ENCODE measurements at regions not wholly inside any gene's neighbourhood (a gene's known extent, or its start where the extent isn't known, plus 50 kb on each side); places are given as distances from the start of the nearest gene placed in this dataset.

- Histone ChIP-seq H3K4me1 (ENCODE audit: control insufficient read depth, insufficient read depth, low read length) (no peaks in the 10 kb centered on the region), H3K36me3 (ENCODE audit: control insufficient read depth, insufficient read depth, low read length) (no peaks in the 10 kb centered on the region), H3K9me3 (ENCODE audit: control insufficient read depth, insufficient read depth, low read depth, low read length) (no peaks in the 10 kb centered on the region), H3K27me3 (ENCODE audit: control insufficient read depth, insufficient read depth, low read length) (no peaks in the 10 kb centered on the region), H3K27ac (ENCODE audit: low read length) (no peak overlapping the region), H3K4me3 (ENCODE audit: low read depth in 2 of 2, low read length in 2 of 2) (no peak overlapping the region)
- ChIA-PET CTCF (no interaction called here), POLR2A (interaction anchor here (0.6 kb wide), 1 partner anchor 108 kb away, joined by 5 read pairs; no protein-coding TSS in a partner anchor)
- intact Hi-C loops (cut with micrococcal nuclease; ENCODE audit: unreplicated experiment): no loop called here
- in situ Hi-C loops (cut with HindIII; ENCODE audit: low pct_unique_long_range_greater_than_20kb, low sequenced_read_pairs): no loop called here
- TF ChIP-seq SIN3A (IDR thresholded peaks at IDR 0.05; ENCODE audit: borderline replicate concordance, insufficient read depth, low read depth, low read length) (no peak), POLR2AphosphoS5 (IDR thresholded peaks at IDR 0.05; ENCODE audit: low read depth, low read length) (no peak)
- TF ChIP-seq, protein P1, sequence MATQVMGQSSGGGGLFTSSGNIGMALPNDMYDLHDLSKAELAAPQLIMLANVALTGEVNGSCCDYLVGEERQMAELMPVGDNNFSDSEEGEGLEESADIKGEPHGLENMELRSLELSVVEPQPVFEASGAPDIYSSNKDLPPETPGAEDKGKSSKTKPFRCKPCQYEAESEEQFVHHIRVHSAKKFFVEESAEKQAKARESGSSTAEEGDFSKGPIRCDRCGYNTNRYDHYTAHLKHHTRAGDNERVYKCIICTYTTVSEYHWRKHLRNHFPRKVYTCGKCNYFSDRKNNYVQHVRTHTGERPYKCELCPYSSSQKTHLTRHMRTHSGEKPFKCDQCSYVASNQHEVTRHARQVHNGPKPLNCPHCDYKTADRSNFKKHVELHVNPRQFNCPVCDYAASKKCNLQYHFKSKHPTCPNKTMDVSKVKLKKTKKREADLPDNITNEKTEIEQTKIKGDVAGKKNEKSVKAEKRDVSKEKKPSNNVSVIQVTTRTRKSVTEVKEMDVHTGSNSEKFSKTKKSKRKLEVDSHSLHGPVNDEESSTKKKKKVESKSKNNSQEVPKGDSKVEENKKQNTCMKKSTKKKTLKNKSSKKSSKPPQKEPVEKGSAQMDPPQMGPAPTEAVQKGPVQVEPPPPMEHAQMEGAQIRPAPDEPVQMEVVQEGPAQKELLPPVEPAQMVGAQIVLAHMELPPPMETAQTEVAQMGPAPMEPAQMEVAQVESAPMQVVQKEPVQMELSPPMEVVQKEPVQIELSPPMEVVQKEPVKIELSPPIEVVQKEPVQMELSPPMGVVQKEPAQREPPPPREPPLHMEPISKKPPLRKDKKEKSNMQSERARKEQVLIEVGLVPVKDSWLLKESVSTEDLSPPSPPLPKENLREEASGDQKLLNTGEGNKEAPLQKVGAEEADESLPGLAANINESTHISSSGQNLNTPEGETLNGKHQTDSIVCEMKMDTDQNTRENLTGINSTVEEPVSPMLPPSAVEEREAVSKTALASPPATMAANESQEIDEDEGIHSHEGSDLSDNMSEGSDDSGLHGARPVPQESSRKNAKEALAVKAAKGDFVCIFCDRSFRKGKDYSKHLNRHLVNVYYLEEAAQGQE (IDR thresholded peaks at IDR 0.05; ENCODE audit: insufficient read depth in 1 of 2, low read depth in 2 of 2, low read length in 1 of 2): no peak
- BruUV-seq (replicated peaks): no TSS peak
- no peak for DNase-seq (ENCODE audit: low read depth, low spot score)
- no peak for ATAC-seq
Observed at GRCh38 chr1:232428786-232429530, 201.0 kb downstream of the SIPA1L2 start.

DNA sequence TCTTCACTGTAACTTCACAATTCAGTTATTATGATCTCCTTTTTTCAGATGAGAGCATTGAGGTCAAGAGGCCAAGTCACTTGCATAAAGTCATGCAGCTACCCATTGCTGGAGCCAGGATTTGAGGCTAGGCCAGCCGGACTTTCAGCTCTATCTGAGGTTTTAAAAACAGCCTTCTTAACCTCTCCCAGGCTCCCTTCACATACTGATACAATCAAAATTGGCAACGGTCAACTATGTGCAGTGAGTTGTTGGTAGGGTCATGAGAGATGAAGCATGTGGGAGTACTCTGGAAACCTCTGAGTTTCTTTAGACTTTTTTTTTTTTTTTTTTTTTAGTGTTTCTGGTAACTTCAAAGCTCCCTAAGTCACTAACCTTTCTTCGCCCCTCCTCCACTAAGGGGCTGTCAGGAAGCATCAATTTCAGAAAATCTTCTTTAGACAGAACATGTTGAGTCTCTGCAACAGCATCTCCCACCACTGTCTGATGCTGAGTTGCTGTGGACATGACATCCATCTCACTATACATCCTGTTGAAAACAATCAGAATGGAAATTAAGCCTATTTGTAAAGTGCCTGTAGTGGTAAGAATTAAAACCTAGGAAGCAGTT lies 201.8 kb downstream of the SIPA1L2 start:
- Histone ChIP-seq H3K27ac (ENCODE audit: low read length) (no peak overlapping the region), H3K27me3 (ENCODE audit: control insufficient read depth, insufficient read depth, low read length) (no peaks in the 10 kb centered on the region), H3K4me1 (ENCODE audit: control insufficient read depth, insufficient read depth, low read length) (no peaks in the 10 kb centered on the region), H3K9me3 (ENCODE audit: control insufficient read depth, insufficient read depth, low read depth, low read length) (no peaks in the 10 kb centered on the region), H3K36me3 (ENCODE audit: control insufficient read depth, insufficient read depth, low read length) (no peaks in the 10 kb centered on the region), H3K4me3 (ENCODE audit: low read depth in 2 of 2, low read length in 2 of 2) (no peak overlapping the region)
- TF ChIP-seq, protein P1 (IDR thresholded peaks at IDR 0.05; ENCODE audit: insufficient read depth in 1 of 2, low read depth in 2 of 2, low read length in 1 of 2): no peak
- TF ChIP-seq TCF7L2 (IDR thresholded peaks at IDR 0.05; ENCODE audit: low read depth, low read length) (no peak), POLR2AphosphoS5 (IDR thresholded peaks at IDR 0.05; ENCODE audit: low read depth, low read length) (no peak), SIN3A (IDR thresholded peaks at IDR 0.05; ENCODE audit: borderline replicate concordance, insufficient read depth, low read depth, low read length) (no peak), CTCF (IDR thresholded peaks at IDR 0.05) (no peak)
- ATAC-seq (no peak), DNase-seq (ENCODE audit: low read depth, low spot score) (no peak)
- ChIA-PET POLR2A (interaction anchor here (0.6 kb wide), 1 partner anchor 107 kb away, joined by 5 read pairs; no protein-coding TSS in a partner anchor), CTCF (no interaction called here)
- in situ Hi-C loops (cut with HindIII; ENCODE audit: low pct_unique_long_range_greater_than_20kb, low sequenced_read_pairs): no loop called here
- no TSS peak for BruUV-seq (replicated peaks)
- intact Hi-C loops (cut with micrococcal nuclease; ENCODE audit: unreplicated experiment): no loop called here
